Stimulated activated CD4-positive, alpha-beta T cell treated with anti-CD3 and anti-CD28 coated beads, Interleukin-1b, Interleukin-23, amount 100 ng/mL, for 24 hours (primary cell): ENCODE measurements at regions not wholly inside any gene's neighbourhood (a gene's known extent, or its start where the extent isn't known, plus 50 kb on each side); places are given as distances from the start of the nearest gene placed in this dataset.

ENCODE experiments used
- DNase-seq, 4 experiments: peaks; one replicate each; pipeline ENCODE4 v3.0.0-alpha.2; 2020; ENCODE audit warnings: low read depth in 4 of 4, low spot score in 1 of 4

DNA sequence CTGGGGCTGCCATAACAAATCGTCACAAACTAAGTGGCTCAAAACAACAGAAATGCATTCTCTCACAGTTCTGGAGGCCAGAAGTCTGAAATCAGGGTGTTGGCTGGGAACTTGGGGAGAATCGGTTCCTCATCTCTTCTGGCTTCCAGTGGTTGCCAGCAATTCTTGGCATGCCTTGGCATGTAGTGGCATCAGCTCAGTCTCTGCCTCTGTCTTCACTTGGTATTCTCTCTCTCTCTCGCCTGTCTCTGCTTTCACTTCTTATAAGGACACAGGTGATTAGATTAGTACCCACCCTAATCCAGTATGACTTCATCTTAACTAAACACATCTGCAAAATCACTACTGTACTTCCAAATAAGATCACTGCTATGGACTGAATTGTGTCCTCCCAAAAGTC, 695.4 kb upstream of the ID2 start:
- no peak for DNase-seq

DNA sequence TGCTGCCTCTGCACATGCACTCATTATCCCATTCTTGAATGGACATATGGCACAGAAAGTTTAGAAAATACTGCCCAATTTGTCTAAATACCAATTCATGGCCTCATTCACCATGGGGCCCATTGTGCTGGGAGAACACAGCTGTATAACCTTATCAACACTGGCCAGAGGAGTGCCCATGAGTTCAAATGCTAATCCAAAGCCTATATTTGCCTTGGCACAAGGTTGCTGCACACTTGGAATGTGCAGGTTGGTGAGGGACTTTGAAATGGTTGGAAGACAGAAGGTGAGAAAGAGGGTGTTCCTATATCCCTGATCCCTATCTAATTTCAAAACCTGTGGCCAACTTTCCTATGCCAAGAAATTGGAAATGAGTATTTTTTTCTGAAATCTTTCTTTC, 693.9 kb upstream of the ID2 start:
- no peak for DNase-seq

DNA sequence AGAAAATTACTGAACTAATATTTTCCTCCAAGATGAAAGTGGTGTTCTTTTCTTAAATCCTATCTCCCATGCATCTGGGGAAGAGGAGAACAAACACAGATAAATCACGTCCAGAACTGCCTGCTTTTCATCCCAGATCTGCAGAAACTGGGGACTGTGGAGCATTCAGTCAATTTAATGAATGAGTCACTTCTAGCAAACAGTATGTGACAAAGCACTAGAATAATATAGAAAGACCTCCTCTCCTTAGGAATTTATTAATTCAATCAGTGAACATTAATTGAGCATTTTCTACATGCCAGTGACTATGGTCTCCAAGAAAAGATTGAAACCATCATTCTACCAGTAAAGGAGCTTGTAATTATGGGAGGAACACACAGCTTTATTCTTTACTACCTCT, 693.4 kb upstream of the ID2 start:
- DNase-seq: no peak

DNA sequence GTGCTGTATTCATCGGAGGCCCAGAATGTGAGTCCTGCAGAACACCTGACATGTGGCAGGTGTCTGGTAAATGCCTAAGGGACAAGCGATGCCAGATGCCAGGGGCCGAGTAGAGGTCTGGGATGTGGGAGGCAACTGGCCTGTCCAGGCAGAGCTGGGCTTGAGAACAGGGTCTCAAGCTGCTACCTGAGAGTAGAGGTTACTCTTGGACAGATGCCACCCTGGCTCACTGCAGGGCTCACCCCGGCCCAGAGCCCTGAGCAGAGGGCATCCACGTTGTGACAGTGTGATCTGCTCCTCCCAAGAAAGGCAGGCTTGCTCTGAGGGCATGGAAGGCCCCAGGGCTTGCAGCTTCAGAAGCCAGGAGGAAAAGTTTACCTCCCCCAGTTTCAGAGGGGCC, 692.0 kb upstream of the ID2 start:
- no peak for DNase-seq

DNA sequence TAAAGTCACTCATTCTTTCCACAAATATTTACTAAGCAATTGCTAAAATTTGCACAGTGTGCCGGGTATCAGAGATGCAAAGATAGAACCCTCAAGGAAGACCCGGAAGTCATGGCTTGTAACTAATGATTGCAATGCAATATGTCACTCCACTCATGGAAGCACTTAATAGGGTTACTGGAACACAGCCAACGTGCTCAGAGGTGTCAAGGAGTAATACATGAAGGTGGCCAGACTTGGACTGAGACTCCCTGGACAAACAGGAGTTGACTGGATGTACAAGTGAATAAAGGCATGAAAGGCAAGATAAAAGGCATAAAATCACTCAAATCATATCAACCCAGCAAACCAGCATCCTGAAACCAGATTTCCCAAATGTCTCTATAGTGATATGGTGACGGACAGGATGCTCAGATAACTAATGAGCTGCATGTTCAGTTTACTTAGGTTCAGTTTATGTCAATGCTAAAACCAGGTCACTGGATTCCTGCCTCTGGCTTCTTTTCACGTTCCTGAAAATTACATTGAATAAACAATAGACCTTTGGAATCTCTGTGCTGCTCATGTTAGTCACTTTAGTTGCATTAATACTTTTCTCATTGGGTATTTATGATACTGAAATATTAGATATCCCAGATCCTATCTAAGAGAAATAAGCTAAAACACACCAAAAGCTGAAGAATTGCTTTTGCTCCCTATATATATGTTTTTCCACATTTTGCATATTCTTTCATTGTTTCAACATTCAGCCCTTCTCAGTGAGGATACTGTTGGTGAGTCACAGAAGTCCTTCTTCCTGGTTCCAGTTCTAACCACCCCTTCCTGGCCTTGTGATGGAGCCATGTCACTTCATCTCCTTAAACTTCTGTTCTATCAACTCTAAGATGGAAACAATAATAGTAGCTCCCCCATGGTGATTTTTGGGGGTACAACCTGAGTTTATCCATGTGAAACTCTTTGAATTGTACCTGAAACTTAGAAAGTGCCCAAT, 688.9 kb upstream of the ID2 start:
- DNase-seq: no peak

DNA sequence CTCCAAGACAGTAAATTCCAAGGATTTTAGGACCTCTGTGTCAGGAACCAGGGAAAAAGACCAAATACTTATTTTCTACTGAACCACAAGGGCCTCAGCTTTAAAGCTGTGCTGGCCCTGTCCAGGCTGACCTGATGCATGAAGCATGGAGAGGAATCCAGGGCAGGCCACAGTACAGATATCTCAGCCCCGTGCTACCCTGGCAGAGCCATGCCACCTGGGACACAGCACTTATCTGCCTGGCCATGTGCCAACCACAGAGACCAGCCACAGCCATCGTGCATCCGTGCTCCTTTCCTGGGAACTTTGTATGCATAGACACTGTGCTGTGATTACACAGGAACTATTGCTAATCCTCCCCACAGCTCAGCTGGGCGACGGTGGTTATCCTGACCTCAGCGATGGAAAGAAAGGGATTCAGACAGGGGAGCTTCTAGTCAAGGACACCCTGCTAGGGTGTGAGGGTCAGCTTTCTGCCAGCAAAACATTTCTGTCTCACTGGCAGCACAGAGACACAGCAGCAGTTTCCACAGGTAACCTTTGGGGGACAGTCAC, 687.4 kb upstream of the ID2 start:
- no peak for DNase-seq

DNA sequence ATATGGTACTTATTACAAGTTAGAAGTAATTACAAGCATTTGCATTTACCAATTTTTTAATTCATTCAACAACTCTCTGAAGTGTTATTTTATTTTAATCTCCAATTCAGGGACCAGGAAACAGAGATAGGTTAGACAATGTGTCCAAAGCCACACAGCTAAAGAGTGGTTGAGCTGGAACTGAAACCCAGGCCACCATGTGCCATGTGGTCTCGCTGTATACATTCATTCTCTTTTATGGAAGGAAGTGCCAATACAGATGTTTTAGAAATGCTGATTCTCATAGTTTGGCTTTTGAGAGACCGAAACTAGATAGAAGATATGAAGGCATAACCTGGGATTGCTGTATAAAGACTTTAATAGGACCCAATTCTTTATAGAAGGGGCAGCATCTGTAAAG, 684.6 kb upstream of the ID2 start:
- DNase-seq: no peak

DNA sequence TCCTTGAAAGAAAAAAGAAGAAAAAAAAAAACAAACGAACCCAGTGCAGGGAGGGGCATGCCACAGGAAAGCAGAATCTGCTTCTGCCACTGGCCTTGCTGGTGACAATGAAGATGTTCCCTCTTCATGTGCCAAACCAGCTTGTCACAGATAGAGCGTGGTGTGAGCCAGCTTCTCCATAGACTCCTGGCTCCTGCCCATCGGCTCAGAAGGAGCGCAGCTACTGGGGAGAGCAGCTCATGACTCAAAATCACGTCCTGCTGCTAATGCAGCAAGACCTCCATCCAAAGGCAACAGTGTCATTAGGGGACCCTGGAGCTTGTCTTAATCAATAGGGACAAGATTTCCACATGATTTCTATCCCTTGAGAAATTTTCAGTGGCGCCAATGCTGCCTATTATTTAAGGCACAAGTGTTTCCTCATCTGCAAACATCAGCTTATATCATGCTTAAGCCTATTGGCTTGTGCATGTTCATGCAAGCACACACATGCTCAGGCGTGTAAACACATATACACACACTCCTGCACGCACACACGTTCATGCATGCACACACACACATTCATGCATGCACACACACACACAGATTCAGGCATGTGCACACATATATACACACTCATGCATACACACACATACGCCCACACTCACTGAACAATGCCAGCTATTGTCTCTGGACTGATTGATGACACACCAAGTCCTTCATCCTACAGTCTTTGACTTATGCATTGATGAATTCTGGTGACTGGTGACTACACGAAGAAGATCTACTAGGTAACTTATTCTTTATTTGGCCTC, 682.0 kb upstream of the ID2 start:
- no peak for DNase-seq

DNA sequence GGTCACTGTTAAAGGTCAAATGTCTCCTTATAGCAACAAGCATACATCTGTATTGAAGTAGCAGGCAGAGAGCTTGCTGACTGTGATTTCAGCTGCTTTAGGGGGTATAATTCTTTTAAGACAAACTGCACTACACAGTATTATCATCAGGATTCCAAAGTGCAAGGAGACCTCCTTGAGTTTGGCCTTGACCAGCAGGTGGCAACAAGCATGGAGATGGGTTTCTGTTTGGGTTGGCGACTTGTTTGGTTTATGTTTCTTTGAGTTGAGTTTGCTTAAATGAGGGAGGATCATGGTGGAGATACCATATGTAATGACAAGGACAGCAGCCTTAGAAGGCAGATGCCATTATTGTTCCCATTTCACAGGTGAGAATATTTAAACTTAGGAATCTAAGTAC, 681.0 kb upstream of the ID2 start:
- no peak for DNase-seq

DNA sequence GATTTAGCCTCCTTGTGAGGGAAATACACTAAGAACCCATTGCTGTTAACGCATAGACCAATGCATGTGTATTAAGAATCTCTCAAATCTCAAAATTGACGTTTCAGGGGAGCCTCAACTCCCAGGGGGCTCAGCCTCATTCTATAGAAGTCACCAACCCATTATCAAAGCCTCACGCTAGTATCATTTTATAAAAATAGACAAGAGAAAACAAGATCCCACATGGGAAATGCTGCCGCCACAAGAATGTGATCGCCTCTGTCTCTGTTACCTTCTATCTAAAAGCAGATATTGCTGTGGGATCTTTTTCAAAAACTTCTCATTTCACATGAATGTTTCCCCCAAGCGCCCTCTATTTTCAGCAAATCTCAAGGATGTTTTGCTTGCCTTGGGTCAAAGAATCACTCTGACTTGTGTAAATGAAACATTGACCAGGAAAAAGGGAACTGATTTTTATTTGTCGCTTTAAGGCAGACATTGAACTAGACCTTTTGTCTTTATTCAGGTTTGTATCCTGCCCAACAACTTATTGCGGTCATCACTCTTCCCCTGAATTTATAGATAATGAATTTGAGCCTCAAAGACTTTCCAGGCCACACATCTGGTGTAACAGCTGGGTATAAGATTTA, 679.0 kb upstream of the ID2 start:
- DNase-seq: no peak

DNA sequence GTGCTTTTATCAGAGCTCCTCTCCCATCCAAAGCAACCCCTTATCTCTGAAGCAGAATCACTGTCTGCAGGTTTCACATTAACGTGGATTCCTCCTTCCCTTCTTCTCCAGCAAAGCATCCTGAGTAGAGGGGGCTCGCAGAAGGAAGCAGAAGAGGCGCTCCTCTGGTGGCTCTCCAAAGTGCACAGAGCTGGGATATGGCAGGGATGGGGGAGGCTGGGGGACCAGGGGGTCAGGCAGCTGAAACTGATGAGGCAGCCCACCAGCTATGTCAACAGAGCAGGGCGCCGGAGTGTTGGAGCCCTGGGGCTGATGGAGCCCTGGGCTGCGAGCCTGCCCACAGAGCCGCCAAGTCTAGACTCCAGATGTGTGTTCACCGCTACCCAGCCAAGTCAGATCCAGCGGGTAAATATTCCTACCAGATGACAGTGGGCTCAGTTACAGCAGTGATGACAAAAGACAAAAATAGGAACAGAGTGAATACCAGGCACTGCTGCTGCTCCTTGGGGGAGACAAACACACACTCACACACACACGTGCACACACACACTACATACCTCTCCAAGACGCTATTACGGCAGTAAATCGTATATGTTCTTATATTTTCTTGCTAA, 678.3 kb upstream of the ID2 start:
- no peak for DNase-seq

DNA sequence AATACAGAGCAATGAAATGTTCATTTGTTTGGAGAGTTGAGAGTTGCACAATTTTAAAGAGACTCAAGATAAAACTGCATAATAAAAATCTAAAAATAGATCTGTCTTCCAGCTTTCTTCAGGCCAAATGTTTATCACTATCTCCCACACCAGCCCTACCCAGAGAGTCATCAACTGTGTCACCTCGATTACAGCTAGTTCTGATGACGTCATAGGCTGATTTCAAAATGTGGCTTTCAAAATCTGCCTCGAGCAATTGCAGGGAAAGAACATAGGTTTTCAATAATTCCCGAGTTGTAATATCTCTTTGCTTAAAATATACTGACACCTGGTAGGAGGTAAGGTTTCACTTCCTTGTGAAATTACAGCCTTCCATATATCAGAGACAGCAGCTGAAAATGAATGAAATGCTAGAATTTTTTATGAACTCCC, 677.6 kb upstream of the ID2 start:
- DNase-seq: no peak

DNA sequence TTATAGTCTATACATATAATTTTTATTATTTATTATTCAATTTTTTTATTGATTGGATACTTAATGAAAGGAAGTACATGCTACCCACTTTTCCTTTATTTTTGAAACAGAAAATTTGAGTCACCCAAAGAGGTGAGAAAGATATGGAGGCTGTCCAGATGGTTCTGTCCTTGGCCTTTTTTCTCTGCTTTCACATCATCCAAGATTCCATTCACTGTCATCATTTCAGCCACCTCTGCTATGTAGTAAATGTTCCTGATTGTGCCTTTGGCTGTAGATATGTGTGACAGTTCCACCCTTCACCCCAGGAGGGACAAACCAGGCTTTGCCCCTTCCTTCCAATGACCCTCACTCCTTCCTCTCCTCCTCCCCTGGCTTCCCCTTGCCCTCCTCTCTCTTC, 675.7 kb upstream of the ID2 start:
- DNase-seq: no peak

DNA sequence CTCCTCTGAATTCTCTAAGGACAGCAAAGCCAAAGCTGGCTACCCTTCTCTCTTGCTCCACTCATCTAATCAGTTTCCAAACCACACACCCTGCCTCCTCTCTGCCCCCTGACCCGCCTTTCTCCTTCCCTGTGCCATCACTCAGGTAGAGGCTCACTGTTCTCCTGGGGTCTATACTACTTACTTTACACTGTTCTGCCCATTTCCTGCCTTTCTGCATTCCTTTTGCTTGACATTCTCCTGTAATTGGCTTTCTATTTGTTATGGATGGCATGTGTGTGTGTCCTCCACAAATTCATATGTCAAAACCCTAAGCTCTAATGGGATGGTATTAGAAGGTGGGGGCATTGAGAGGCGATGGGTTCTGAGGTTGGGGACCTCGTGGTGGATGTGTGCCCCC, 675.2 kb upstream of the ID2 start:
- no peak for DNase-seq

DNA sequence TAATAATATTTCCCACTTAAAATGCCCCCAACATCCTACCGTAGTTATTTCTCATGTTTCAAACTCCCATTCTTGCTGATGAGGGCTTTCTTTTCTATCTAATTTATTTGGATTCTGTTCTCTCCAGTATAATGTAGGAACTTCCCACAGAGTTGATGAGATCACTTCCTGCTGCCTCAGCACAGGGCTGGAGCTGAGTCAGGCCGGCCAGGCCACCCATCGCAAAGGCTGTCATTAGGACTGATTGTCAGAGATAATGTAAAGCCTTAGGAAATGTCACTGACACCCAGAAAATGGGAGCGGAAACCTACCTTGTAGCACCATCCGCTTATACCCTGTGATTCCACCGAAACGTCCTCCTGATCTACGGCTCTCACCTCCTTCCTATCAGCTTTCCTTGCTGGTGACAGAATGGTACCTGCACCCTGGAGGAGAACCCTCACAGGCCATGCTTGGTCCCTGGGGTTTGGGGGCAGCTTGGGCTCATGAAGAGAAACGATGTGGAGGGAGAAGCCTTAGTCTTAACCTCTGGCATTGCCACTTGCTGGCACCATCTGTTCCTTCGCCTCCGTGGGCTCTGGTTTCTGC, 672.8 kb upstream of the ID2 start:
- DNase-seq: no peak

DNA sequence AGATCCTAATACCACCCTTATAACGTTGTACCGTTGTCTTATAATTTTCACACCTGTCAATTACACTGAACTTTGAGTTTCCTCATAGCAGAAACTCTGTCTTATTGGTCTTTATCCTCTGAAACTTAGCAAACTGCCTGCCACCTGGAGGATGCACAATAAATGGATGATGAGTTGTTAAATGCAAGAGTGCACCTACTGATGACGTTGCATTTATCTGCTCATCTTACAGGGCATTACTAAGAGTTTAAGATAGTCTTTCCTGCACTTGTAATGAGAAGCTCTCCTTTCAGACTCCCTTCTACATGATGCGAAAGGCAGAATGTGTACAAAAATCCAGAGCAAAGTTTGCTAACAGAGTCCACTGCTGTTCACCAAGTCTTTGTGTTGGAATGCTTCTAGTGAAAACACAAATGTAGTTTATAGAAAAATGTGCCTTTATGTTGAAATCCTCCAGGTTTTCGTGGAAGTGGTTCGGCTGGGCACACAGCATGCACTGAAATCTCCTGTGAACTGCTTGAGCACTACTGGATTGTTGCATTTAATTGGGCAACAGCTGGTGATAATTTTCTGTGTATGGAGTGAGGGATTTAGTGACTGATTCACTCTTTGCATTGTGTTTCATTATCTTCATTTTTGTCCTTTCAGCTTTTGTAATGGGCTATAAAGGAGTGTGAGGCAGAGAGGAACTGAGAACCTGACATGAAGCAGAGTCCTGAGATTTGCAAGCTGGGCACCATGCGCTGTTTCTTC, 665.8 kb upstream of the ID2 start:
- no peak for DNase-seq

DNA sequence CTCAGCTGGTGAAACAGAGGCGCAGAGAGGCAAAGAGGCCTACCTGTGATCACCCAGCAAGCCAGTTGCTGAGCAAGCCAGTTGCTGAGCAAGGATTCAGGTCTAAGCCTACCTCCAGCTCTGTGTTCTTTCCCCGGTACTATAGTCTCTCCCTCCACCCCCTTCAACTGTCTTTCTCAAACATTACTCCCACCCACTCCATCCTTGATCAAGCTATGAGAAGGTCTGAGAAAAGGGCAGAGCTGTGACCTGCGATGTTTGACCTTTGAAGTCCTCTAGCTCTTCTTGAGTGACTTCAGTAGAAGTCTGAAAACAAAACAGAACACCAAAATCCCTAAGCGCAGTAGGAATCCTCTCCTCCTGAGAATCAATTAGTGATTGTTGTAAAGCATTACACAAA, 665.2 kb upstream of the ID2 start:
- no peak for DNase-seq

DNA sequence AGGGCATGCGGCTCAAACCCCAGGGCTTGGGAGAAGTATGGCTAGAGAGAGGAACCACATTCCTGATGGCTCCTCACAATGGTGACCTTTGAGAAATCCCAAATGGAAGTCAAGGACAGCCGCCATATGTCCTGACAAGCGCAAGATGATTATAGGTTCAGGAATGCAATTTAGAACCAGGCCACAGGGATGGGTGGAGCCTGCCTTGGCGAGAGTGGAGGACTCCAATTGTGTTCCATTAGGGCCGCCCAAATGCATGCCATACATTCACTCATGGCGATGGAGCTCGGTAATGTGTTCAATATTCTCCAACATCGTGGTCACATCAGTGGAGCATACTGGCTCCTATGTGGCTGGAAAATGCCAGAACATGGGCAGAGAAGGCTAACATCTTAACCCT, 662.9 kb upstream of the ID2 start:
- no peak for DNase-seq

DNA sequence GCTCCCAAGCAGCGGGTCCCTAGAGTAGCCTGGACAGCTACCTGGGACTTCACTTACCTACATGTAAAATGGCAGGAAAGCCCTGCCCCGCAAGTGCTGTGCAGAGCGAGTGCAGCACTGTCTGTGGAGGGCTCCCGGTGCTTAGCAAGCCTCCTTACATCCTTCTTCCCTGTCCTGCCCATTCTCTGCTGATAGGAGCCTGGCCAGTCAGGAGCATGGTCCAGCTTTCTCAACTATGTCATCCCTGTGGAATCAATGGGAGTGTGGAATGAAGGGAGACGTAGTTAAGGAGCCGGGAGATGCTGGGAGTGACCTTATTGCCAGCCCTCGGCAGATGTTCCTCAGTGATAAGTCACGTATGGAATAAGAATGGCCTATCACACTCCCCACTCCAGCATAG, 661.9 kb upstream of the ID2 start:
- DNase-seq: no peak

DNA sequence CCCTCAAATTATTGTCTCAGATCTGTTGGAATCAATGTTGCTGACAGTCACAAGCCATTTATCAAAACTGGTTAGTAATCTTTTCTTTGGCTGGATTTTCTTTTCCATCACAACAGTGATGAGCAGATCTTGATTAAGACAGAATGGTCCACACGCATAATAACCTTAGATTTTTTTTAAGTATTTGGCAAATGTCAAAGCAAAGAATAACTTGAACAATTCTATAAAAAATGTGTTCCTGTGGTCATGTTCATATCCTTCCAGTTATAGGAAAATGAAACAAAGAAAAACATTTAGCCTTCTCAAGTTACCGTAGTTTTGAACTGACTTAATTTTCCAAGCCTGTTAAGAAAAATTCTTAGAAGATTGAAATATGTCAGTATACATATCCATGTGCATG, 659.9 kb upstream of the ID2 start:
- no peak for DNase-seq
